NCI-H187 (cell line): ENCODE measurements at regions not wholly inside any gene's neighbourhood (a gene's known extent, or its start where the extent isn't known, plus 50 kb on each side); places are given as distances from the start of the nearest gene placed in this dataset.
"Not testable (repeated sequence)": the region's sequence is repeated elsewhere in the genome, so short reads cannot be mapped to it uniquely, and the experiment has no call there.

Source experiments
- DNase-seq, 2 experiments: peaks; one replicate each; lab custom pipeline; 2025; lab: John Stamatoyannopoulos, UW

GRCh38 chr2:72078773-72079172 lies 68.9 kb downstream of the CYP26B1 start:
- no peak for DNase-seq

- no peak for DNase-seq
Measured at GRCh38 chr2:72077702-72078169, 69.9 kb downstream of the CYP26B1 start.

- DNase-seq, result not testable (repeated sequence)
Measured at GRCh38 chr2:72073373-72073772, 74.3 kb downstream of the CYP26B1 start.

GRCh38 chr2:72064197-72064596 lies 83.5 kb downstream of the CYP26B1 start:
- DNase-seq, result not testable (repeated sequence)

GRCh38 chr2:72062336-72062735 lies 85.3 kb downstream of the CYP26B1 start:
- no peak for DNase-seq

- DNase-seq, result no peak
Measured at GRCh38 chr2:72057308-72057707, 90.4 kb downstream of the CYP26B1 start.

GRCh38 chr2:72051971-72052505 lies 95.6 kb downstream of the CYP26B1 start:
- no peak for DNase-seq

GRCh38 chr2:72051204-72051603 lies 96.5 kb downstream of the CYP26B1 start:
- no peak for DNase-seq

GRCh38 chr2:72050734-72051133 lies 96.9 kb downstream of the CYP26B1 start:
- DNase-seq, result no peak

- DNase-seq, result no peak
Measured at GRCh38 chr2:72048881-72049477, 98.7 kb downstream of the CYP26B1 start.

- DNase-seq, result no peak
Measured at GRCh38 chr2:72043985-72044384, 103.7 kb downstream of the CYP26B1 start.

- no peak for DNase-seq
Measured at GRCh38 chr2:72041638-72042111, 106.0 kb downstream of the CYP26B1 start.

- no peak for DNase-seq
Measured at GRCh38 chr2:72040629-72041571, 106.8 kb downstream of the CYP26B1 start.

GRCh38 chr2:72038524-72038923 lies 109.1 kb downstream of the CYP26B1 start:
- no peak for DNase-seq

GRCh38 chr2:72037261-72037666 lies 110.4 kb downstream of the CYP26B1 start:
- DNase-seq, result no peak

- DNase-seq, result no peak
Measured at GRCh38 chr2:72036595-72036994, 111.1 kb downstream of the CYP26B1 start.

GRCh38 chr2:72036173-72036545 lies 111.5 kb downstream of the CYP26B1 start:
- no peak for DNase-seq

- DNase-seq, result no peak
Measured at GRCh38 chr2:72035518-72036172, 112.0 kb downstream of the CYP26B1 start.

GRCh38 chr2:72034353-72035095 lies 113.1 kb downstream of the CYP26B1 start:
- DNase-seq, result no peak

GRCh38 chr2:72033636-72034035 lies 114.0 kb downstream of the CYP26B1 start:
- no peak for DNase-seq

- DNase-seq, result no peak
Measured at GRCh38 chr2:72032481-72033041, 115.1 kb downstream of the CYP26B1 start.
